MM.1S (cell line): ENCODE measurements at regions not wholly inside any gene's neighbourhood (a gene's known extent, or its start where the extent isn't known, plus 50 kb on each side); places are given as distances from the start of the nearest gene placed in this dataset.

Source experiments
- CTCF ChIP-seq: fragments of 300-600 bp; sonication (generic); IDR thresholded peaks from 2 replicates; pipeline ENCODE4 v1.5.1; 2016; ENCODE audit warnings: antibody characterized with exemption, low read length, mixed read lengths
- EZH2 ChIP-seq: fragments of 300-600 bp; sonication (generic); optimal IDR thresholded peaks from 2 replicates; pipeline ENCODE3; 2017; ENCODE audit warnings: low read depth, mild to moderate bottlenecking, antibody characterized with exemption, low read length, mixed read lengths
- EZH2phosphoT487 ChIP-seq: fragments of 300-600 bp; sonication (generic); IDR thresholded peaks from 2 replicates; pipeline ENCODE4 v1.6.1; 2018; ENCODE audit warnings: antibody characterized with exemption, low read length

- TF ChIP-seq CTCF (no peak), EZH2phosphoT487 (no peak), EZH2 (no peak)
These were observed 301.8 kb upstream of the NFE2L3 start for GRCh38 chr7:25850216-25850615.
